ENCODE measurements at regions not wholly inside any gene's neighbourhood (a gene's known extent, or its start where the extent isn't known, plus 50 kb on each side); places are given as distances from the start of the nearest gene placed in this dataset.

DNA sequence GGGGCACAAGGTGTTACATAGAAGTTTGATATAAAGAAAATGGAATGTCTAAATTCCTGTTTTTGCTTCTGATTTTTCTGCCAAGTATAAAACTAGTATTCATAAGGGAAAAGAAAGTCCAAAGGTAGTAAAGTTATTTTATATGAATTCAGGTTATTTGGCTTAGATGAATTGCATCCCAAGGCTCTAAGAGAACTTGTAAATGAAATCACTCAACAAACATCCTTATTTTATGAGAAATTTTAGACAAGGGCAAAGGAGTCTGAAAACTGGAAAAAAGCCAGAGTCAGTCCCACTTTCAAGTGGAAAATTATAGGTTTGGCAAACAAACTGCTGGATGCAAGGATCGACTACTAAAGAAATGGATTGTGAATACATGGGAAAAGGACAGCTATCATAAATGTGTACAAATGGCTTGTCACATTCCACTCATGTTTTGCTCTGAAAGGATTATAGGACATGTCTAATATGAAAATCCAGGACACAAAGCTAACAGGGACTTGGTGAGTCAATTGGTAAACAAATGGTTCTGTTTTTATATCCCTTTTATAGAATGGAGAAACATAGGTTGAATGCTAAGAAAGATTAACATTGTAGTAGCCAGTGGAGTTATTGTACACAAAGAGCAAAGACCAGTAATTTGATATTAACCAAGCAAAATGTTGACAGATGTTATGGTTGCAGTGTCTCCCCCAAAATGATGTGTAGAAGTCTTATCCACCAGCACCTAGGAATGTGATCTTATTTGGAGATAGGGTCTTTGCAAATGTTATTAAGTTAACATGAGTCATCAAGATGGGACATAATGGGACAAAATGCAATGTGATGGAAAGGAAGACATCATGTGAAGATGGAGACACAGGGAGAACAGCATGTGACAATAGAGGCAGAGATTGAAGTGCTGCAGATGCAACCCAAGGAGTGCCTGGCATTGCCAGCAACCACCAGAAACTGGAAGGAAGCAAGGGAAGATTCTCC lies 495.7 kb downstream of the TLE1 start (continued):
- TF ChIP-seq TAF1 (CRISPR knock-in tag; IDR thresholded peaks at IDR 0.05) (no peak), CBX2 (IDR thresholded peaks at IDR 0.05; ENCODE audit: low read depth, low read length) (no peak), CBX2 (CRISPR knock-in tag; IDR thresholded peaks at IDR 0.05; ENCODE audit: low read depth) (no peak), ZNF281 (CRISPR knock-in tag; IDR thresholded peaks at IDR 0.05; ENCODE audit: borderline replicate concordance) (no peak), ZFP36L1 (CRISPR knock-in tag; IDR thresholded peaks at IDR 0.05) (no peak), ZNF550 (CRISPR knock-in tag; IDR thresholded peaks at IDR 0.05; ENCODE audit: borderline replicate concordance) (no peak)
- TF ChIP-seq, protein P1, sequence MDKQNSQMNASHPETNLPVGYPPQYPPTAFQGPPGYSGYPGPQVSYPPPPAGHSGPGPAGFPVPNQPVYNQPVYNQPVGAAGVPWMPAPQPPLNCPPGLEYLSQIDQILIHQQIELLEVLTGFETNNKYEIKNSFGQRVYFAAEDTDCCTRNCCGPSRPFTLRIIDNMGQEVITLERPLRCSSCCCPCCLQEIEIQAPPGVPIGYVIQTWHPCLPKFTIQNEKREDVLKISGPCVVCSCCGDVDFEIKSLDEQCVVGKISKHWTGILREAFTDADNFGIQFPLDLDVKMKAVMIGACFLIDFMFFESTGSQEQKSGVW (CRISPR knock-in tag; IDR thresholded peaks at IDR 0.05; ENCODE audit: borderline replicate concordance): no peak

GRCh38 chr9:81191222-81191621 lies 498.1 kb downstream of the TLE1 start:
- 19% methylated on average over 2 of the region's 2 CpGs for WGBS (ENCODE audit: low lambda C conversion rate)
- Histone ChIP-seq H3K4me1 (ENCODE audit: insufficient read depth, low read length) (no peaks in the 10 kb centered on the region), H3K79me2 (ENCODE audit: insufficient read depth, low read length) (no peaks in the 10 kb centered on the region), H3K27me3 (ENCODE audit: control insufficient read depth in 1 of 2, insufficient read depth in 2 of 2, low read length in 2 of 2) (no peaks in the 10 kb centered on the region), H4K20me1 (ENCODE audit: insufficient read depth, low read length) (no peaks in the 10 kb centered on the region), H3K4me2 (ENCODE audit: low read depth, low read length) (no peak overlapping the region), H3K4me3 (replicated peaks in 1 of 3; ENCODE audit: insufficient read depth in 1 of 3, low read depth in 2 of 3, low read length in 3 of 3) (no peak overlapping the region), H3K36me3 (replicated peaks in 1 of 2; ENCODE audit: control insufficient read depth in 1 of 2, insufficient read depth in 2 of 2, low read length in 2 of 2) (no peaks in the 10 kb centered on the region), H2AFZ (ENCODE audit: low read length) (no peak overlapping the region), H3K9ac (ENCODE audit: insufficient read depth, low read depth, low read length) (no peak overlapping the region), H3K9me3 (ENCODE audit: low read length) (no peaks in the 10 kb centered on the region), H3K27ac (ENCODE audit: extremely low read length, insufficient read depth, low read length) (no peak overlapping the region)
- ATAC-seq (no peak), FAIRE-seq (no peak), DNase-seq (ENCODE audit: low spot score) (no peak)
- intact Hi-C loops (cut with micrococcal nuclease; ENCODE audit: unreplicated experiment): no loop called here
- BruUV-seq (replicated peaks): no TSS peak
- ChIA-PET POLR2A (no interaction called here), CTCF (ENCODE audit: low intra/inter-chr PET ratio, low total read pairs) (no interaction called here)
- in situ Hi-C loops (cut with HindIII; ENCODE audit: extremely low pct_ligation_motif_present, low pct_unique_long_range_greater_than_20kb): no loop called here
- TF ChIP-seq ONECUT2 (CRISPR knock-in tag; IDR thresholded peaks at IDR 0.05) (no peak), CAMTA2 (CRISPR knock-in tag; IDR thresholded peaks at IDR 0.05; ENCODE audit: borderline replicate concordance) (no peak), ZFP41 (CRISPR knock-in tag; IDR thresholded peaks at IDR 0.05; ENCODE audit: borderline replicate concordance) (no peak), JUNB (CRISPR knock-in tag; IDR thresholded peaks at IDR 0.05; ENCODE audit: borderline replicate concordance) (no peak), ZNF776 (CRISPR knock-in tag; IDR thresholded peaks at IDR 0.05) (no peak)
- TF ChIP-seq, protein P2, sequence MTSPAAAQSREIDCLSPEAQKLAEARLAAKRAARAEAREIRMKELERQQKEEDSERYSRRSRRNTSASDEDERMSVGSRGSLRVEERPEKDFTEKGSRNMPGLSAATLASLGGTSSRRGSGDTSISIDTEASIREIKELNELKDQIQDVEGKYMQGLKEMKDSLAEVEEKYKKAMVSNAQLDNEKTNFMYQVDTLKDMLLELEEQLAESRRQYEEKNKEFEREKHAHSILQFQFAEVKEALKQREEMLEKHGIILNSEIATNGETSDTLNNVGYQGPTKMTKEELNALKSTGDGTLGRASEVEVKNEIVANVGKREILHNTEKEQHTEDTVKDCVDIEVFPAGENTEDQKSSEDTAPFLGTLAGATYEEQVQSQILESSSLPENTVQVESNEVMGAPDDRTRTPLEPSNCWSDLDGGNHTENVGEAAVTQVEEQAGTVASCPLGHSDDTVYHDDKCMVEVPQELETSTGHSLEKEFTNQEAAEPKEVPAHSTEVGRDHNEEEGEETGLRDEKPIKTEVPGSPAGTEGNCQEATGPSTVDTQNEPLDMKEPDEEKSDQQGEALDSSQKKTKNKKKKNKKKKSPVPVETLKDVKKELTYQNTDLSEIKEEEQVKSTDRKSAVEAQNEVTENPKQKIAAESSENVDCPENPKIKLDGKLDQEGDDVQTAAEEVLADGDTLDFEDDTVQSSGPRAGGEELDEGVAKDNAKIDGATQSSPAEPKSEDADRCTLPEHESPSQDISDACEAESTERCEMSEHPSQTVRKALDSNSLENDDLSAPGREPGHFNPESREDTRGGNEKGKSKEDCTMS (CRISPR knock-in tag; conservative IDR thresholded peaks at IDR 0.05): no peak
